SW 1271 (cell line): ENCODE measurements at regions not wholly inside any gene's neighbourhood (a gene's known extent, or its start where the extent isn't known, plus 50 kb on each side); places are given as distances from the start of the nearest gene placed in this dataset.
"Not testable (repeated sequence)": the region's sequence is repeated elsewhere in the genome, so short reads cannot be mapped to it uniquely, and the experiment has no call there.

Experiments
- DNase-seq, 2 experiments: peaks; one replicate each; lab custom pipeline; 2025; lab: John Stamatoyannopoulos, UW

DNA sequence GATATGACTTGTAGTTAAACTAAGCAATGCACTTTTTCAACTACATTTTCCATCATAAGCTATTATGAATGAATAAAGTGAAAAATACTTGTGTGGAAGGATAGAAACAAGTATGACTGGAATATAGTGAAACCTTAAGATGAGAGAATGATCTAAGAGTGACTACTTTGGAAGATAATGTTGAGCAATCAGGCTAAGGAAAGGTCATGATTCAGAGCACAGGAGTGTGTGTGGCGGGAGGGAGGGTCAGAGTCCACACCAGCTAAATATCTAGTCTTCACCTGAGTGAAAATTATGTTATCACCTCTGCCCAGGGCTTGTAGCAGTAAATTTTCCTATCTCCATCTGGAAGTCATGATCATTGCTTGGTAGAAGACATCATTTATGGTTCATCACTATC lies 833.4 kb upstream of the ATXN8OS start:
- no peak for DNase-seq

- DNase-seq, result no peak
Observed at GRCh38 chr13:69264362-69265334, 843.0 kb upstream of the ATXN8OS start.

DNA sequence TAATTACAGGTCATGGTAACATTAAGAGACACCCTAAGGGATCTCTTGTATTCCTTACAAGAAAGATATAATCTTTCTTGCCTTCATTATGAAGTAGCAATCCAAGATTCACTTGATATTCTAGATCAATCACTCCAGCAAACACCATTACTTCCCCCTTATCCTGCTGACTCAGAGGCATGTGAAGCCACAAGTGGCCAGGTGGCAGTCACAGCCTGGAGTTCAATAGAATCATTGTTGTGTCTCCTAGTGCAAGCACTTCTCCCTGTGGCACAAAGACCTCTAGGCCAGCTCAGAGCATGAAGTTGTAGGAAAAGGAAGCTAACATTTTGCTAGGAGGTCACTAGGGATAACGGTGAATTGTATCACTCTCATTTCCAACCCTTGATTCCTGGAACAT lies 864.3 kb upstream of the ATXN8OS start:
- DNase-seq, result no peak

GRCh38 chr13:69234171-69234570 lies 873.5 kb upstream of the ATXN8OS start:
- DNase-seq, result no peak

DNA sequence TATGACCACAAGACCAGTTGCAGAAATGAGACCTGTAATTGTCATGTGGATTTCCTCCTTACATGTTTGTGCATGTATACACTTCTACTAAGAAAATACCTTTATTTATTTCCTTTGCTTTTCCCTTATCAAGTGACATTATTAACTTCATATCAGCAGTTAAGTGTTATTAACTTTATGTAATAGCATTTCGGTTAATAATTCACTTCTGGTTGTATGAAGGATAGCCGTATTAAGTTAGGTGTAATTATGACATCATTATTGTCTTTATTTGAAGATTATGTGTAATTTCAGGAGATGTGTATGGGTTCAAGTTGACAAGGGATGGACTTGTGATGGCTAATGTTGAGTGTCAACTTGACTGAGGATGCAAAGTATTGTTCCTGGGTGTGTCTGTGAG lies 881.2 kb upstream of the ATXN8OS start:
- no peak for DNase-seq

DNA sequence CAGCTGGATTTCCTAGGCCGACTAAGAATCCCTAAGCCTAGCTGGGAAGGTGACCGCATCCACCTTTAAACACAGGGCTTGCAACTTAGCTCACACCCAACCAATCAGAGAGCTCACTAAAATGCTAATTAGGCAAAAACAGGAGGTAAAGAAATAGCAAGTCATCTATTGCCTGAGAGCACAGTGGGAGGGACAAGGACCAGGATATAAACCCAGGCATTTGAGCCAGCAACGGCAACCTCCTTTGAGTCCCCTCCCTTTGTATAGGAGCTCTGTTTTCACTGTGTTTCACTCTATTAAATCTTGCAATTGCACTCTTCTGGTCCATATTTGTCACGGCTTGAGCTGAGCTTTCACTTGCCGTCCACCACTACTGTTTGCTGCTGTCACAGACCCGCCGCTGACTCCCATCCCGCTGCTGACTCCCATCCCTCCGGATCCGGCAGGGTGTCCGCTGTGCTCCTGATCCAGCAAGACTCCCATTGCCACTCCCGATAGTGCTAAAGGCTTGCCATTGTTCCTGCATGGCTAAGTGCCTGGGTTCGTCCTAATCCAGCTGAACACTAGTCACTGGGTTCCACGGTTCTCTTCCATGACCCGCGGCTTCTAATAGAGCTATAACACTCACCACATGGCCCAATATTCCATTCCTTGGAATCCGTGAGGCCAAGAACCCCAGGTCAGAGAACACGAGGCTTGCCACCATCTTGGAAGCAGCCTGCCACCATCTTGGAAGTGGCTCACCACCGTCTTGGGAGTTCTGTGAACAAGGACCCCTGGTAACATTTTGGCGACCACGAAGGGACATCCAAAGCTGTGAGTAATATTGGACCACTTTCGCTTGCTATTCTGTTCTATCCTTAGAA lies 885.8 kb upstream of the ATXN8OS start:
- DNase-seq, result not testable (repeated sequence)

GRCh38 chr13:69213396-69213795 lies 894.2 kb upstream of the ATXN8OS start:
- DNase-seq, result no peak

- DNase-seq, result no peak
Observed at GRCh38 chr13:69204620-69205019, 903.0 kb upstream of the ATXN8OS start.

DNA sequence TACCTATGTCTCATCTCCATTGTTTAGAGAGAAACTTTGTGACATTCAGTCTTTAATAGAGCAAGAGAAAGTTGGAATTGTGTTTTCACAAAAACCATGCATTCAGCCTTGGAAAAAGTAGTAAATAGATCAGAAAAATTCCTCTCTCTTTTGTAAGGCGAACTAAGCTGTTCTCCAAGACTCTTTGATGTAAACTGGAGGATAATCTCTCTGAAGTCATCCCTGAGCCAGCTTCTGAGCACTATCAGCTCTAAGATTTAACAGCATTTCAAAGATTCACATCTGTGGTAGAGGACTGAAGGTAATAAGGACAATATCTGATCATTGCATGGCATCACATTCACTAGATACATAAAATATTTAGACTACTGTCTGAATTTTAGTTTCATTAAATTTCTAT lies 904.6 kb upstream of the ATXN8OS start:
- no peak for DNase-seq

DNA sequence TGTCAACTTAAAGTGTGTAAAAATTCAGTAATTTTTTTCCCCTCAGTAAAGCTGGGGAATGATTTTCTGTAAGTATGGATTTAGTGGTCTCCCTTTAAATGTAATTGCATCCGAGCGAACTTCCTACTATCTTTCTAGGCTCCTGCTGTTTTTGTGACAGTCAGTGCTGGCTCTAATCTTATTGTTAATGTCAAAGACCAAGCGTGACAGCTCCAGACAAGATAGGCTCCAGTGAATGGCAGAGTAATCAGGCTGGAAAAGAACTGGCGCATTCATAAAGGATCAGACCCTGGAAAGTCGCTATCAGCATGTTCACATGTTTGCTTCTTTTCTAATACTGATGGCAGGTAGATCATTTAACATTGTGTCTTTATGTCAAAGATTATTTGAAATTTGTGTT lies 908.0 kb upstream of the ATXN8OS start:
- no peak for DNase-seq

DNA sequence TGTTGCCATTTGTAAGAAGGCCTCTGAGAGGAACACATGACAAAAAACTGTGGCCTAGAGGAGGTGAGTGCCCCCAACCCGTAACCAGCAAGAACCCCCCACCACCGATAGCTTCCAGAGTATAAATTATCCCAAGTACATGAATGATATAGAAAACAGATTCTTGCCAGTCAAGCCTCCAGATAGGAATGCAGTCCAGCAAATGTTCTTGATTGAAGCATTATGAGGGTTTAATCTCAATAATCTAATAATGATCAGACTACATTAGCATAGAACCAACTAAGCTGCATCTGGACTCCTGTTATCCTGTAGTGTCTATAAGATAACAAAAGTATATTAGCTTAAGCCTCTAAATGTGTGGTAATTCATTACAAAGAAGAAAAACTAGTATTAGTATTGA lies 908.9 kb upstream of the ATXN8OS start:
- DNase-seq, result no peak

GRCh38 chr13:69194130-69194529 lies 913.5 kb upstream of the ATXN8OS start:
- DNase-seq, result no peak

DNA sequence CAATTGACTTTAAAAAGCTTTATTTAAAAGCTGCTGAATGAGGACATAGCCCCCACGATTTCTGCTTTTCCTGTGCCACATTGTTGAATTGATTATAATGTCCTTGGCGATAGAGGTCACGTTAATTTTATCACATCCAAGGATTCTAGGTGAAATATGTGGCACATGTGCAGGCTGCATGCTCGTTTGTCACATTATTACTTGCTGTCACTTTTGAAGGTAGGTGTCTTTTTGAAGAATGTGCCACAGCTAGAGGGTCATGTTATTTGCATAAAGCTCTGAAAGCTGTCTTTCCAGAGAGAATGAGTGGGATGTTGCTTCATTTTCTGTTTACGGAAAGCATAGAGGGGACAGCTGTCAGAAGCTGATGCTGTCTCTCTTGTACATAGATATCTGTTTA lies 927.6 kb upstream of the ATXN8OS start:
- DNase-seq, result no peak

DNA sequence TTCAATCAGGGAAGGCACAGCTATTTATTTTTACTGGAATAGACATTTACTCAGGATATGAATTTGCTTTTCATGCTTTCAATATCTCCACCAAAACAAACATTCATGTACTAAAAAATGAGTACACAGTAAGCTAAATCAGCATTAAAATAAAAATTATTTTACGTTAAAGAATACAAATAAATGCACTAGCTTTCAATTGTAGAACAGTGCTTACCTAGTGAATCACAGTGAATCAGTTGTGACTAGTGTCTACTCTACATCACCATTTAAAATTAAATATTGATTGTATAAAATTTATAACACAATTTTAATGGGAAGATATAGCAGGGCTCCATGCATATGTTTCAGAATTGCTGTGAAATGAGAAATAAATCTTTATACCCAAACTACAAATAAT lies 929.6 kb upstream of the ATXN8OS start:
- no peak for DNase-seq

DNA sequence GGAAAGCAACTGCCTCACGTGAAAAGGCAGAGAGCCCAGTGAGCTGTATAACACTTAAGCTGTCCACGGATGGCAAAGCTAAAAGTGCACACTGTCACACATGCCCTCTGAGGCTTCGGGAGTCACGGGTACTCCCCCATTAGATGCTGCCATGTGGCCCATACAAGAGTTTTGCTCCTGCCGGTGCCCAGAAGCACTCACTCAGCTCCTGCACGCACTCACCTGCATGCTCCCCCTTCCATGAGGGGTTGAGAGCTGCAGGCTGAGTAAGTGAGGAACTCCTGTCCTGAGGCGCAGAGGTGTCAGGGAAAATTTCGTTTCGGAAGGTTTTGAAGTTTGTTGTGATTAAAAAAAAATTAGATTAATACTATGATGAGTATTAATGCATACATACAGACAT lies 939.2 kb upstream of the ATXN8OS start:
- DNase-seq, result no peak

- DNase-seq, result no peak
Observed at GRCh38 chr13:69155136-69155535, 952.5 kb upstream of the ATXN8OS start.

- no peak for DNase-seq
Observed at GRCh38 chr13:69142101-69142500, 965.5 kb upstream of the ATXN8OS start.

- DNase-seq, result no peak
Observed at GRCh38 chr13:69124996-69125395, 982.6 kb upstream of the ATXN8OS start.

DNA sequence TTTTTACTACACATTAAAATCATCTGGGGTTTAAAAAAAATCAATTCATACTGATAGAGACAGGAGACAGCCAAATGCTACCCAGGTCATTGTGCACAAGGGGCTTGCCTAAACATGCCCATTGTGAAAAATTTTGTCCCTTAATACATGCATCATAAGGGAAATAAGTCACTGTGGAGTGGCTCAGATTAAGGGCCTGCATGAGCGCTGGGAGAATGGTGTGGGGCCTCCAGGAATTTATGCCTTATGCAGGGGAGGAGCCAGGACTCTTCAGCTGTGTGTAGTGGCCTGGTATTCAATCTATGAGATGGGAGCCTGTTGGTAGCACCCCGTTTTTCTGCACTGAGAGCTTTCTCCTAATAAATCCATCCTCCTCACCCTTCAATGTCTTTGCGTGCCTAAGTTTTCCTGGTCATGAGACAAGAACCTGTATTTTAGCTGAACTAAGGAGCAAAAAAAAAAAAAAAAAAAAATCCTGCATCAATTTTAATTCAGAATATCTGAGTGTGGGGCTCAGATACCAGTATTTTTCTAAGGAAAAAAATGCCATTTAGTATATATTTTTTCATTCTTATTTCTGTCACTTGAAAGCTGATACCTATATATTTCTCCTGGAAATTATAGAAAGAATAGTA lies 997.6 kb upstream of the ATXN8OS start:
- DNase-seq, result no peak

- DNase-seq, result no peak
Observed at GRCh38 chr13:69108486-69108885, 999.1 kb upstream of the ATXN8OS start.

- DNase-seq, result no peak
Observed at GRCh38 chr13:69107436-69107835, 1000.2 kb upstream of the ATXN8OS start.

DNA sequence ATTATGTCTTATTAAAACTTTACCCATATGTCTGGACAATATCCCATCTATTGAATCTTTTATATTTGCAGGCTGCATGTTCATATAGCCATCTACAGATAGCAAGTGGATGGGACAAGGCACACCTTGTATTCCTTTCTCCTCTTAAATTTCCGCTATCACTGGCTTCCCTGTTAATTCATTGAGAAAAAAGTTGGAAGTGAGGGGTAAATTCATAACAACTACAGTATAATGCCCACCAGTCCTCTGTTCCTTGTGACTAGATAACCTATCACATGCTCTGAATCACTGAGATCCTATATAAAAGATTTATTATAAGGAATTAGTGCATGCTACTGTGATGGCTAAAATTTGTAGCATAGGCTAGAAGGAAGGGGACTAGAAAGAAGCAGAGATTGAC lies 1005.8 kb upstream of the ATXN8OS start:
- no peak for DNase-seq

DNA sequence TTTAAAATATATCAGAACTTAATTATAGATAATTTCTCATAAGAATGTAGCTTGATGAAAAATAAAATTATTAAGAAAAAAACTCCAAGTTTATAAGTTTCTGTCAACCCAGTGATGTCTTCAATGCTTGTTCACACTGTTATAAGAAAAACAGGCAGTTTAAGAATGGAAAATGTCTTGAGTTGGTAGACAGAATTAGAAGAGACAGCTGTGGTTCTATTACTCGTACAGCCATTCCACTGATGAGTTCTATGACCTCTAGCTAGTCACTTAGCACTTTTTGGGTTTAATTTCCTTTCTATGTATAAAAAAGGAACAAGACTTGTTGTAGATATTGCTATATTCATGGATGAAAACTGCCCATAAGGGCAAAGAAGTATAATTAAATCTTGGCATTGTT lies 1013.1 kb upstream of the ATXN8OS start:
- DNase-seq, result no peak
